ENCODE measurements at regions not wholly inside any gene's neighbourhood (a gene's known extent, or its start where the extent isn't known, plus 50 kb on each side); places are given as distances from the start of the nearest gene placed in this dataset.

GRCh38 chr18:28526196-28526595 lies 349.3 kb upstream of the CDH2 start:
- no peaks in the 10 kb centered on the region for H4K20me1 ChIP-seq (ENCODE audit: insufficient read depth)
- H3K36me3 ChIP-seq (ENCODE audit: insufficient read depth), result no peaks in the 10 kb centered on the region
- H3K9ac ChIP-seq, result no peak overlapping the region
- H3K27ac ChIP-seq, result no peak overlapping the region
- no peak overlapping the region for H3K4me2 ChIP-seq
- H3K4me1 ChIP-seq (ENCODE audit: low read depth, poor library complexity, severe bottlenecking), result no peaks in the 10 kb centered on the region
- H3K4me3 ChIP-seq (IDR thresholded peaks at IDR 0.05; ENCODE audit: insufficient read depth, low read depth, low read length), result no peak overlapping the region
- no peaks in the 10 kb centered on the region for H3K79me2 ChIP-seq (ENCODE audit: insufficient read depth, low read depth)
- no peaks in the 10 kb centered on the region for H3K27me3 ChIP-seq (ENCODE audit: insufficient read depth, low read depth)
- no peak for TF ChIP-seq CTCF (conservative IDR thresholded peaks at IDR 0.05; ENCODE audit: low read depth, low read length)
- H2AFZ ChIP-seq (ENCODE audit: low read depth), result no peak overlapping the region

DNA sequence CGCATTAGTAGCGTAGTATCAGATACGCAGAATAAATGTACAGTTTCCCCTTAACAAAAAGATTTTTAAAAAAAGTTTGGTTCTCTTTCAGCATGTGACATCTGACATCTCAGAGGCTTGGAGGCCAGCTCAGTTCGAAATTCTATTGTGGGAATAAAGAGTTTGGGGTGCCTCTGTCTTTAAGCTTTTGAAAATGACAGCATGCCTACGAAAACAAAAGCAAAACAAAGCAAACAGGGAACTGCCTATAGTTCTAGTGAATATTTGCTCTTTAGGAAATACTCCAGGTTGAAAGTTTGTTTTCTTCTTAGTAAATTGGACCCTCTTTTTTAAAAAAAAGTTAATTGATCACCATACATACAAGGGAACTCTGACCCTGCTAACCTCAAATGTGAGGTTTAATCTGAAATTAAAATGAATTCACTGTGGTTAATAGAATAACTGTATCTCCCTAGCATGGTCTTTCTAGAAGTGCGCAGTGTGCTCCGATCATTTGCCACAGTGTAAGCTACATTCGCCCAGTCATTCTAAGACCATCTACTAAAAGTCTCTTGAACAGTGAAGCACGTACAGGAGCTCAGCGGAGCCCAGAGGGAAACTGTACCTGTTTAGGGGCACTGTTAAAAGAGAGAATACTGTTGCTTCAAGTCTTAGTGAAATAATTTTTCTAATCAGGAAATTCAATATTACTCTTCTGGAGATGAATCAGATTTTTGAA lies 347.0 kb upstream of the CDH2 start:
- no peak overlapping the region for H3K9ac ChIP-seq
- no peak overlapping the region for H3K27ac ChIP-seq
- no peak overlapping the region for H3K4me3 ChIP-seq (IDR thresholded peaks at IDR 0.05; ENCODE audit: insufficient read depth, low read depth, low read length)
- H2AFZ ChIP-seq (ENCODE audit: low read depth), result no peak overlapping the region
- no peaks in the 10 kb centered on the region for H3K27me3 ChIP-seq (ENCODE audit: insufficient read depth, low read depth)
- no peaks in the 10 kb centered on the region for H4K20me1 ChIP-seq (ENCODE audit: insufficient read depth)
- no peaks in the 10 kb centered on the region for H3K79me2 ChIP-seq (ENCODE audit: insufficient read depth, low read depth)
- TF ChIP-seq CTCF (conservative IDR thresholded peaks at IDR 0.05; ENCODE audit: low read depth, low read length), result no peak
- H3K4me2 ChIP-seq, result no peak overlapping the region
- no peaks in the 10 kb centered on the region for H3K36me3 ChIP-seq (ENCODE audit: insufficient read depth)
- H3K4me1 ChIP-seq (ENCODE audit: low read depth, poor library complexity, severe bottlenecking), result no peaks in the 10 kb centered on the region

DNA sequence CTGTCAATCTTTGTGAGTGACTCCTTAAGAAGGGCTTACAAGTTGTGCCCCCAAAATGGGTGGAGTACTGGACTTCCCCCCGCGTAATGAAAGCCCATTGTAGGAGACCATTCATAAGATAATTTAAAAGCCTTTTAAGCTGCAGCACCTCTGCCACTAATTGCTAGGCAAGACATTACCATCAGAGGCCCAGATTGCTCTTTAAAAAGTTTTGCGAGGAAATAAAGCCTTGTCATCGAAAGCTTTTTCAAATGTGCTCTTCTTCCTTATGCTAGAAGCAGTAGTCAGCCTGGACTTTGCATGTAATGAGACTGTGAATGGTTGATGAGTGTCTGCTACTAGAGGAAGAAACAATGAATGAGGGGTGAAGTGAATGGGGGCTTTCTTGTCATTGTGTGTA lies 345.3 kb upstream of the CDH2 start:
- Histone ChIP-seq H3K4me2 (no peak overlapping the region), H3K27me3 (ENCODE audit: insufficient read depth, low read depth) (no peaks in the 10 kb centered on the region), H3K36me3 (ENCODE audit: insufficient read depth) (no peaks in the 10 kb centered on the region), H4K20me1 (ENCODE audit: insufficient read depth) (no peaks in the 10 kb centered on the region), H3K79me2 (ENCODE audit: insufficient read depth, low read depth) (no peaks in the 10 kb centered on the region), H3K4me1 (ENCODE audit: low read depth, poor library complexity, severe bottlenecking) (no peaks in the 10 kb centered on the region), H2AFZ (ENCODE audit: low read depth) (no peak overlapping the region), H3K4me3 (IDR thresholded peaks at IDR 0.05; ENCODE audit: insufficient read depth, low read depth, low read length) (no peak overlapping the region), H3K9ac (no peak overlapping the region), H3K27ac (no peak overlapping the region)
- TF ChIP-seq CTCF (conservative IDR thresholded peaks at IDR 0.05; ENCODE audit: low read depth, low read length), result no peak

DNA sequence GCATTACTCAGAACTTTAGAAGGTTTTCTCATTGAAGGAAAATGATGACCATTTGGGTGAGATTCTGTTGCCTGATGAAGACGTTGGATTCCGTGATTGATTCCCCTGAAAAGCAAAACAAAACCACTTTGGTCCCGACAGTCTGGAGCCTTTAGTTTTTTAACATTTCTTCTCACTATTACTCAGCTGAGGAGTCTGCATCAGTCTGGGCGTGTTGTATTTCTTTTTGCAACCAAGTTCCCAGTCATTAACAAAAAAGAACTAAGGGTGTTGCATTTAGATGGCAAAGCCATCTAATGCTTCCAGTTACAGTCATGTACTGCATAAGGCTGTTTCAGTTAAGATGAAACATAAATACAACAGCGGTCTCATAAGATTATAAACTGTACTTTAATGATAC lies 343.1 kb upstream of the CDH2 start:
- no peaks in the 10 kb centered on the region for H4K20me1 ChIP-seq (ENCODE audit: insufficient read depth)
- no peak overlapping the region for H3K9ac ChIP-seq
- H3K27me3 ChIP-seq (ENCODE audit: insufficient read depth, low read depth), result no peaks in the 10 kb centered on the region
- no peak overlapping the region for H3K27ac ChIP-seq
- H2AFZ ChIP-seq (ENCODE audit: low read depth), result no peak overlapping the region
- H3K36me3 ChIP-seq (ENCODE audit: insufficient read depth), result no peaks in the 10 kb centered on the region
- no peak for TF ChIP-seq CTCF (conservative IDR thresholded peaks at IDR 0.05; ENCODE audit: low read depth, low read length)
- H3K79me2 ChIP-seq (ENCODE audit: insufficient read depth, low read depth), result no peaks in the 10 kb centered on the region
- no peak overlapping the region for H3K4me3 ChIP-seq (IDR thresholded peaks at IDR 0.05; ENCODE audit: insufficient read depth, low read depth, low read length)
- no peak overlapping the region for H3K4me2 ChIP-seq
- no peaks in the 10 kb centered on the region for H3K4me1 ChIP-seq (ENCODE audit: low read depth, poor library complexity, severe bottlenecking)
